Panc1 (cell line): ENCODE measurements at regions not wholly inside any gene's neighbourhood (a gene's known extent, or its start where the extent isn't known, plus 50 kb on each side); places are given as distances from the start of the nearest gene placed in this dataset.

Source experiments
- ATAC-seq: fragments of 200-7000 bp; cut with Tn5 transposase; 2 replicates; pipeline ENCODE4 v1.9.1; 2020; ENCODE audit warnings: mild to moderate bottlenecking, moderate library complexity
- BruUV-seq: library from RNA; stranded (reverse); fragments of 400-500 nt; replicated peaks from 2 replicates; lab custom pipeline; 2021; lab: Mats Ljungman, UMichigan
- CTCF ChIA-PET: fragments of 300-600 bp; sonication (Branson Sonifier 250); formaldehyde crosslinking; loops from one replicate; lab custom pipeline; 2022; ENCODE audit warnings: antibody characterized with exemption; lab: Charles Lee
- POLR2A ChIA-PET: fragments of 300-600 bp; sonication (Branson Sonifier 250); formaldehyde crosslinking; loops from one replicate; lab custom pipeline; 2022; ENCODE audit warnings: antibody characterized with exemption; lab: Charles Lee
- DNase-seq: peaks from one replicate; pipeline ENCODE4 v3.0.0-alpha.2; 2010; ENCODE audit warnings: low read depth, low spot score
- H3K27ac ChIP-seq: 2 replicates; pipeline ENCODE4 v1.5.1; 2011; ENCODE audit warnings: mild to moderate bottlenecking, low read length, inconsistent platforms
- H3K27me3 ChIP-seq: fragments of 200-500 bp; sonication (Bioruptor generic); 2 replicates; pipeline ENCODE4 v1.6.0; 2014; ENCODE audit warnings: low read length, inconsistent platforms; ENCODE audit not compliant: control insufficient read depth, insufficient read depth
- H3K36me3 ChIP-seq: fragments of 200-500 bp; sonication (Bioruptor generic); 2 replicates; pipeline ENCODE4 v1.5.1; 2014; ENCODE audit warnings: inconsistent platforms, mild to moderate bottlenecking, low read length, moderate library complexity; ENCODE audit not compliant: control insufficient read depth, insufficient read depth
- H3K4me1 ChIP-seq: 2 replicates; pipeline ENCODE4 v1.5.1; 2011; ENCODE audit warnings: inconsistent platforms, mild to moderate bottlenecking, low read length, moderate library complexity; ENCODE audit not compliant: control insufficient read depth, insufficient read depth
- H3K4me3 ChIP-seq, 2 experiments: 2 replicates each; pipeline ENCODE4 v1.5.1; 2011 to 2012; ENCODE audit warnings: low read depth in 2 of 2, low read length in 2 of 2, mild to moderate bottlenecking in 2 of 2, inconsistent platforms in 1 of 2, moderate library complexity in 1 of 2
- H3K9me3 ChIP-seq: fragments of 200-500 bp; sonication (Bioruptor generic); 2 replicates; pipeline ENCODE4 v1.5.1; 2014; ENCODE audit warnings: low read depth, mild to moderate bottlenecking, inconsistent platforms, low read length, moderate library complexity; ENCODE audit not compliant: control insufficient read depth, insufficient read depth
- POLR2AphosphoS5 ChIP-seq: IDR thresholded peaks from 2 replicates; pipeline ENCODE4 v1.6.1; 2012; ENCODE audit warnings: mild to moderate bottlenecking, low read depth, low read length, moderate library complexity
- REST ChIP-seq, 2 experiments: IDR thresholded peaks; 2 replicates each; pipeline ENCODE4 v1.6.1; 2011 to 2012; ENCODE audit warnings: low read depth in 2 of 2, control low read depth in 1 of 2, low read length in 1 of 2, mild to moderate bottlenecking in 1 of 2, moderate library complexity in 1 of 2; ENCODE audit not compliant: insufficient read depth in 1 of 2
- SIN3A ChIP-seq: IDR thresholded peaks from 2 replicates; pipeline ENCODE4 v1.6.1; 2012; ENCODE audit warnings: low read depth, mild to moderate bottlenecking, low read length, moderate library complexity, borderline replicate concordance; ENCODE audit not compliant: insufficient read depth
- in situ Hi-C: cut with HindIII; loops from 2 replicates; pipeline ENCODE4 v1.10.0; 2016; ENCODE audit warnings: low sequenced_read_pairs, low pct_unique_long_range_greater_than_20kb
- intact Hi-C: fragments of 100-400 bp; cut with micrococcal nuclease; formaldehyde crosslinking; loops from one replicate; pipeline ENCODE4 v1.10.0; 2022; ENCODE audit not compliant: unreplicated experiment
- TF ChIP-seq, protein P1 (sequence below): fragments of 450-650 bp; IDR thresholded peaks from 2 replicates; pipeline ENCODE4 v1.5.1; 2017; ENCODE audit warnings: mild to moderate bottlenecking

DNA sequence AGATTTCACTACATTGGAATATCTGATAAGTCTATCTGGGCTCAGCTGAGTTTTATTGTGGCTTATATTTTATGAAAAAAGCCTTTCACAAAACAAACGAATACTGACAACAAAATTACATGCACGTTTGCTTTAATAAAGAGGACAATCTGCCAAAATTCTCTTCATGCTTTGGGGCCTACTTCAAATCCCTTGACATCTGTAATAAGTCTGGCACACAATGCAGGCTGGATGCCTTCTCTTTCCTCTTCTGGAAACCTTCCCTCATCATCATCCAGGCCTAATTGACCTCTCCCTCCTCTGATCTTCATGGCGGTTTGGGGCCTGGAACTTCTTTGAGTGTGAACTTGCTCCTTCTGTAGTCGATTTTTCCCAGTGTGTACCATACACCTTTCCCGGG is 70.3 kb downstream of the MAP10 start:
- no peak overlapping the region for H3K4me3 ChIP-seq
- H3K27ac ChIP-seq = no peak overlapping the region
- intact Hi-C loops = loop anchor here (10.0 kb wide), 1 partner anchor 61 kb away; no protein-coding TSS in a partner anchor
- TF ChIP-seq POLR2AphosphoS5 = no peak
- TF ChIP-seq, protein P1, sequence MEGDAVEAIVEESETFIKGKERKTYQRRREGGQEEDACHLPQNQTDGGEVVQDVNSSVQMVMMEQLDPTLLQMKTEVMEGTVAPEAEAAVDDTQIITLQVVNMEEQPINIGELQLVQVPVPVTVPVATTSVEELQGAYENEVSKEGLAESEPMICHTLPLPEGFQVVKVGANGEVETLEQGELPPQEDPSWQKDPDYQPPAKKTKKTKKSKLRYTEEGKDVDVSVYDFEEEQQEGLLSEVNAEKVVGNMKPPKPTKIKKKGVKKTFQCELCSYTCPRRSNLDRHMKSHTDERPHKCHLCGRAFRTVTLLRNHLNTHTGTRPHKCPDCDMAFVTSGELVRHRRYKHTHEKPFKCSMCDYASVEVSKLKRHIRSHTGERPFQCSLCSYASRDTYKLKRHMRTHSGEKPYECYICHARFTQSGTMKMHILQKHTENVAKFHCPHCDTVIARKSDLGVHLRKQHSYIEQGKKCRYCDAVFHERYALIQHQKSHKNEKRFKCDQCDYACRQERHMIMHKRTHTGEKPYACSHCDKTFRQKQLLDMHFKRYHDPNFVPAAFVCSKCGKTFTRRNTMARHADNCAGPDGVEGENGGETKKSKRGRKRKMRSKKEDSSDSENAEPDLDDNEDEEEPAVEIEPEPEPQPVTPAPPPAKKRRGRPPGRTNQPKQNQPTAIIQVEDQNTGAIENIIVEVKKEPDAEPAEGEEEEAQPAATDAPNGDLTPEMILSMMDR = no peak
- TF ChIP-seq REST (IDR thresholded peaks at IDR 0.05; ENCODE audit: insufficient read depth in 1 of 2, low read depth in 2 of 2, low read length in 1 of 2) = no peak
- ATAC-seq (no peak), DNase-seq (no peak)
- POLR2A ChIA-PET = no interaction called here
- BruUV-seq = no TSS peak
- CTCF ChIA-PET = no interaction called here
- no peaks in the 10 kb centered on the region for H3K27me3 ChIP-seq
- no peaks in the 10 kb centered on the region for H3K36me3 ChIP-seq
- no peaks in the 10 kb centered on the region for H3K4me1 ChIP-seq
- in situ Hi-C loops = no loop called here
- no peaks in the 10 kb centered on the region for H3K9me3 ChIP-seq

GRCh38 chr1:232876506-232877364 is 71.5 kb downstream of the MAP10 start:
- H3K27me3 ChIP-seq = no peaks in the 10 kb centered on the region
- no peaks in the 10 kb centered on the region for H3K36me3 ChIP-seq
- ATAC-seq (no peak), DNase-seq (no peak)
- BruUV-seq = no TSS peak
- no peaks in the 10 kb centered on the region for H3K9me3 ChIP-seq
- TF ChIP-seq POLR2AphosphoS5 = no peak
- no peak for TF ChIP-seq REST (IDR thresholded peaks at IDR 0.05; ENCODE audit: insufficient read depth in 1 of 2, low read depth in 2 of 2, low read length in 1 of 2)
- no peak for TF ChIP-seq SIN3A
- intact Hi-C loops = loop anchor here (10.0 kb wide), 1 partner anchor 62 kb away; no protein-coding TSS in a partner anchor
- H3K27ac ChIP-seq = no peak overlapping the region
- CTCF ChIA-PET = no interaction called here
- no peaks in the 10 kb centered on the region for H3K4me1 ChIP-seq
- in situ Hi-C loops = no loop called here
- no peak overlapping the region for H3K4me3 ChIP-seq
- POLR2A ChIA-PET = interaction anchor here (0.6 kb wide), 1 partner anchor 175 kb away, joined by 3 read pairs; no protein-coding TSS in a partner anchor
